T-helper 1 cell (primary cell): ENCODE measurements at regions not wholly inside any gene's neighbourhood (a gene's known extent, or its start where the extent isn't known, plus 50 kb on each side); places are given as distances from the start of the nearest gene placed in this dataset.
A peak's percentile ranks its signal among the peaks of the same experiment; 100 is the strongest.
"Not testable (repeated sequence)": the region's sequence is repeated elsewhere in the genome, so short reads cannot be mapped to it uniquely, and the experiment has no call there.

Source experiments
- DNase-seq, 5 donors: peaks; one replicate each; pipeline ENCODE4 v3.0.0-alpha.2; 2012 to 2020

- DNase-seq, result not testable (repeated sequence)
These were observed 106.0 kb upstream of the PODXL start for GRCh38 chr7:131662301-131662873.

- no peak for DNase-seq
These were observed 101.5 kb upstream of the PODXL start for GRCh38 chr7:131657881-131658280.

DNA sequence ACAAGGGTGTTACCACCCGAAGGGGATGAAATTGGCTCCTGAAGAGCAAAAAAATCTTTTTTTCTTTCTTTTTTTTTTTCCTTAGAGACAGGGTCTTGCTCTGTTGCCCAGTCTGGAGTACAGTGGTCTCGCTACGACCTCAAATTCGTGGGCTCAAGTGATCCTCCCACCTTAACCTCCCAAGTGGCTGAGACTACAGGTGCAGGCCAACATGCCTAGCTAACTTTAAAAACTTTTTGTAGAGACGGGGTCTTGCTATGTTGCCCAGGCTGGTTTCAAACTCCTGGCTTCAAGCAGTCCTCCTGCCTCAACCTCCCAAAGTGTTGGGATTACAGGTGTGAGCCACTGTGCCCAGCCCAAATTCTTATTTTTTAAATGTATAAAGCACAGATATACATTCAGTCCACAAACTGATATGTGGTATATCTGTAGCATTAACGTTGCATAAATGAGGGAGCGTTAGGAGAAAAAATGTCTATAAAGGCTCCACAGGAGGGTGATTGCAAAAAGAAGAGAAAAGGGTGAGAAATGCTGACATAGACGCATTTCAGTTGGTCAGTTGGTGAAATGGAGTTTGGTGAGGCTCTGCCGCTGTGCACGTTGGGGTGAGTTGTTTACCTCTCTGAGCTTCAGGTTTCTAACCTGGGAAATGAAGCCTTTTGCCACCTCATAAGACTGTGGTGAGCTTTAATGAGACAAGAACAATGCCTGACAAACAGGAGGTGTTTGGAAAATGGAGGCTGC, 100.7 kb upstream of the PODXL start:
- DNase-seq, result no peak

DNA sequence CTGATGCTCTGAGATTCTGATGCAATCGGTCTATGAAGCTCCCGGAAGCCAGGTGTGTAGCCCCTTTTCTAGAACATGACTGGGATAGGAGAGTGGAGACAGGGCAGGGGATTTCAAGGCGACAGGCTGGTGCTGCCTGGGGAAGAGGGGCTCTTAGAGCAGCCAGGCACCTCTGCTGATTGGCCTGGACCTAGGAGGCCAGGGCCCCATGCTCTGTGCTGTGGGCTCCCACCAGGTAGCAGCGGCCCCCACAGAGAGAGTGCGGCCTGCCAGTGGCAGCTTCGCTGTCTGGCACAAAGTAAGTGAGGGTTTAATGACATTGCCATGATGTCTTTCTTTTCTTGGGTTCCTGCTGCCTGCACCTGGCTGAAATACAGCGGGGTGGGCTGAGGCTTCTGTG, 99.4 kb upstream of the PODXL start:
- no peak for DNase-seq

DNA sequence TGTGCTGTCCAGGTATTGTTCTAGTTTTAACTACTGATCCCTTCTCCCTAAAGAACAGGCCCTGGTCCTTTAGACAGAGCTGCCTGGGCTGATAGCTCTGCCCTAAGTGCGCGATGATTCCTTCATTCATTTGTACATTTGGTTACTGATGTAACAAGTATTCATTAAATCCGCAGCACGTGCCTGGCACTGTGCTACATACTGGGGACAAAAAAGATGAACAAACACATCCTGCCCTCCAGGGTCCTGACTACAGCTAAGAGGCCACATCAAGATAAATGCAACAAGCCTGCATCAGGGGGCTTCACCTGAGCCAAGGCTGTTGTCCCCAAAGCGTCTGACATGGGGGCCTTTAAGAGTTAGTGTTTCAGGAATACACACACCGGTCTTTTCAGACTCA, 99.0 kb upstream of the PODXL start:
- no peak for DNase-seq

- DNase-seq, result peak; percentile 46 to 73 (median 63)
These were observed 98.4 kb upstream of the PODXL start for GRCh38 chr7:131654668-131655326.

- no peak for DNase-seq
These were observed 97.8 kb upstream of the PODXL start for GRCh38 chr7:131654249-131654558.

GRCh38 chr7:131653418-131654248, 97.2 kb upstream of the PODXL start:
- no peak for DNase-seq

DNA sequence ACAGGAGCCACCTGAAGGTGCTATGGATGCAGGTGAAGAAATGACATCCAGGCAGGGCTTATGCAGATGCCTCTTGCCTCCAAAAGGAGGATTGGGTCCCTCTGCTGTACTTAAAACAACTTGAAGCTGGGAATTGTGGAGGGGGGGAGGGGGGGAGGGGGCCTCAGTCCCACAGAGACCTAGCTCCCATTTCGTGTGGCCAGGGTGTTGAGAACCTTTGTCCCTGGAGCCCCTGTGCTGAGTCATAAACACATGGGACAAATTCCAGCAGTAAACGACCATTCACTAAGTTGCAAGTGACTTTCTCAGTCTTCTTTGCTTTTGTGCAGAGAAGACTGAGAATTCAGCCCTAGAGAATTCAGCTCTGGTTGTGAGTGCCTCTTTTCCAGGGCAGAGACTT, 96.5 kb upstream of the PODXL start:
- DNase-seq, result no peak

DNA sequence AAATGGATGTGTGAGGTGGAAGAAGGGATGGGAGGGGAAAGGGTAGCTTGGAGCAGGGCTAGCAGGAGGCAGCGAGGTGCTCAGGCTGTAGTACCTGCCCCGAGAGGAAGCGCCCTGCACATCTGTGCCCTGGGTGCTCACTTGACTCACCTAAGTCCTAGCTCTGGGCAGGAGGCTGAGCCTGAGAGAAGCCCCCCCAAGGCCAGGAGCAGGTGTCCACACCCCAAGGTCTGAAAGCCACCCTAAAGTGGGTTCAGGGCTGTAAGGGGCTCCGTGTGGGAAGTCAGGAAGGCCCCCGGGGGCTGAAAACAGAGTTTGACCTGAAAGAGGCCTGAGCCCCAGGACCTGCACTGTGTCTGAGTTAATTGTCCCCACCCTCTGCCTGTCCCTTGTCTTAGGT, 95.8 kb upstream of the PODXL start:
- DNase-seq, result no peak

DNA sequence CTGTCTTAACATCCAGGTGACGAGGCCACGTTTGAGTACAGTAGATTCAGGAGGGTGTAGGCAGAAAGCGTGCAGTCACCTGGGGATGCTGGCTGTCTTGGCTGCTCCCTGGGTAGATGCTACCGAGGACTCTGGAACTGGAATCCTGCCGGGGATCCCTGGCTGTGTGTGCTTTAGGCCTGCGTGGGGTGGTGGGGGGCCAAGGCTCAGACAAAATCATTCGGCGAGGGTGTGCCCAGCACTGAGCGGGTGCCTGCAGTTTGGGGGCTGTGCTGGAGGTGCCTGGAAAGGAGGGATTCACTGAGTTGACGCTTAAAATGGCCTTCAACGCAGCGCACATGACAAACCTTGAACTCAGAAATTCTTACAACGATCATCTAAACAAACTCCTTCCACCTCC, 93.5 kb upstream of the PODXL start:
- no peak for DNase-seq

GRCh38 chr7:131649003-131649541, 92.6 kb upstream of the PODXL start:
- no peak for DNase-seq

- DNase-seq, result no peak
These were observed 92.1 kb upstream of the PODXL start for GRCh38 chr7:131648491-131648890.

DNA sequence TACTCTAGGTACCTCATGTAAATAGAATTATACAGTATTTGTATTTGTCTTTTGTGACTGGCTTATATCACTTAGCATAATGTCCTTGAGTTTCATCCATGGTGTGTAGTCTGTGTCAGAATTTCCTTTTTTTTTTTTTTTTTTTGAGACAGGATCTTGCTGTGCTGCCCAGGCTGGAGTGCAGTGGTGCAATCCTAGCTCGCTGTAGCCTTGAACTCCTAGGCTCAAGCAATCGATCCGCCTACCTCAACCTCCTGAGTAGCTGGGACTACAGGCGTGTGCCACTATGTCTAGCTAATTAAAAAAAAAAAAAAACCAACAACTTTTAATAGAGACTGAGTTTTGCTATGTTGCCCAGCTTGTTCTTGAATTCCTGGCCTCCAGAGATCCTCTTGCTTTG, 89.8 kb upstream of the PODXL start:
- DNase-seq, result no peak

- DNase-seq, result no peak
These were observed 86.0 kb upstream of the PODXL start for GRCh38 chr7:131642429-131642828.

- DNase-seq, result no peak
These were observed 84.3 kb upstream of the PODXL start for GRCh38 chr7:131640686-131641085.

DNA sequence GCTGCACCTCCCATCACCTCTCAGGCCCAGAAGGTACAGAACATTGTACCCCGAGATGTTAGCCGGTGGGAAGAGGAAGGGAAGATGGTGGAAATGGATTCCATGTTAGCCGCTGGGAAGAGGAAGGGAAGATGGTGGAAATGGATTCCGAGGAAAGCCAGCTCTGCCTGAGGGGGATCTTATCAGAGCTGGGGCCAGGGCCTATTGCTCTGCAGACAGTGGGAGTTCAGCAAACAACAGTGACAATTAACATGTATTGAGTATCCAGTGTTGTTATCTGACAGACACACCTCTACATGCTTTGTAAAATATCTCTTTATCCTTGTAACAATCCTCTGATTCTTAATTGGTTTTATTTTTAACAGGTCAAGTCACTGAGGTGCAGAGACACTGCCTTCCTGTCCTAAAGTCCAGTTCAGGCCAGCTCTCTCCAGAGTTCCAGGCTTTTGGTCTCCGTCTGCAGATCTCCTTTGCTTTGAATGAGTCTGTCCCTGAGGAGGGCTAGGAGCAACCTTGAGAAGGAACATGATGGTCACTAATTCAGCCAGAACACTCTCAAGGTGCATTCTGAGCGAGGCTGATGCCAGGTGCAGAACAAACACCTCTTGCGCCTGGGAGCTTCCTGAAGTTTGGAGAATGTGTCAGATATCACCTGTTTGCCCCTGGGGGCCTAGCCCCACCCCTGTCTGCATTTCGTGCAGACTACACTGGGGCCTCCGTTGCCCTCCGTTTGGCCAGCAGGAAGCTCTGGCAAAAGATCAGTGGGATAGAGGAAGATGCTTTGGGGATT, 82.4 kb upstream of the PODXL start:
- no peak for DNase-seq

GRCh38 chr7:131637859-131638258, 81.4 kb upstream of the PODXL start:
- no peak for DNase-seq

DNA sequence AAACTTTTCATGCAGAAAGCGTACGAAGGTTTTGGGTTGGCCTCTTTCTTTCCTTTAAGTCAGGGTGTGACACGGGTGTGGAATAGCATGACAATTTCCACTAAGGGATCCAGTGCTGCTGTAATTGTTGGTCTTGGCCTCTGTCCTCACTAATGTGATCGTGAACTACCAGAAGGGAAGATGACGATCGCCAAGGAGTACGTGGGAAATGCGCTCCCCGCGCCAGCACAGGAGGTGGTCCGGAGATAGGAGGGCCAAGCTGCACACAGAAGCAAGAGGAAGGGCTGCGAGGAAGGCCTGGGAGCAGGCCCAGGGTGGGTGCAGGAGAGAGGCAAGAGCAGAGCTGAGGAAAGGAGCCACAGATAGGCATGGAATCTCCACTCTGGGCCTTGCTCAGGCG, 79.7 kb upstream of the PODXL start:
- DNase-seq, result no peak

- not testable (repeated sequence) for DNase-seq
These were observed 77.8 kb upstream of the PODXL start for GRCh38 chr7:131634197-131634596.

GRCh38 chr7:131633342-131633843, 77.0 kb upstream of the PODXL start:
- DNase-seq, result no peak

DNA sequence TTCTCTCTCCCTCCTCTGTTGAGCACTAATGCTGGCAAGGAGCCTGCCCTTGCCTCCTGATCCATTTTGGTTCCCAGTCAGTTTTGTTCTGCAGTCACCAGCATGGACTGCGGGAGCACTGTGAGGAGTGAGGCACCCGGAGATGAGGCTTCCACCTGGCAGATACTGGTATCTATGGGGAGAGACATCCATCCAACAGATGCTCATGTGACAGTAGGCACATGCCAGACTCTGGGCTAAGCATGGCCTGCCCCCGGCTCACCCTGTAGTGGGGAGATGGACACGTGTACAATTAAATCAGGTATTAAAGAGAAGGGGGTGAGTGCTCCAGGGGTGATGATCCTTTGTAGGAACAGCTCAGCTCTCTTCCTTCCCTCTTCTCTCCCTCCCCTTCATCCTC, 74.0 kb upstream of the PODXL start:
- no peak for DNase-seq
